Thyroid gland (tissue), 4 donors: ENCODE measurements at regions not wholly inside any gene's neighbourhood (a gene's known extent, or its start where the extent isn't known, plus 50 kb on each side); places are given as distances from the start of the nearest gene placed in this dataset.
"Not testable (repeated sequence)": the region's sequence is repeated elsewhere in the genome, so short reads cannot be mapped to it uniquely, and the experiment has no call there.

Experiments used
- DNase-seq, 2 donors: peaks; one replicate each; pipeline ENCODE4 v3.0.0-alpha.2; 2019
- H3K27ac ChIP-seq, 3 donors: fragments of 200-600 bp; sonication (generic); 1 replicate in 2 of 3; 2 replicates in 1 of 3; pipeline ENCODE4 v1.5.1; 2016 to 2019; ENCODE audit warnings: mild to moderate bottlenecking in 1 of 3, moderate library complexity in 1 of 3
- H3K27me3 ChIP-seq: fragments of 200-600 bp; sonication (generic); one replicate; pipeline ENCODE4 v1.5.1; 2019
- H3K36me3 ChIP-seq, 2 donors: fragments of 200-600 bp; sonication (generic); one replicate each; pipeline ENCODE4 v1.5.1; 2016 to 2019
- H3K4me1 ChIP-seq, 2 donors: fragments of 200-600 bp; sonication (generic); one replicate each; pipeline ENCODE4 v1.5.1; 2017 to 2019
- H3K4me3 ChIP-seq, 3 donors: fragments of 200-600 bp; sonication (generic); replicated peaks in 1 of 3; 1 replicate in 2 of 3; 2 replicates in 1 of 3; pipeline ENCODE4 v1.5.1; 2016; ENCODE audit warnings: mild to moderate bottlenecking in 1 of 3
- H3K9me3 ChIP-seq: fragments of 200-600 bp; sonication (generic); one replicate; pipeline ENCODE4 v1.5.1; 2017
- CTCF ChIP-seq, 6 experiments: fragments of 200-600 bp in 3 of 6; fragments of 450-650 bp in 3 of 6; sonication (generic) in 3 of 6; IDR thresholded peaks; one replicate each; pipeline ENCODE4 v1.5.1; 2016 to 2019; ENCODE audit warnings: antibody characterized with exemption in 6 of 6, mild to moderate bottlenecking in 2 of 6, inconsistent platforms in 1 of 6, moderate library complexity in 1 of 6
- POLR2A ChIP-seq, 2 donors: fragments of 450-650 bp; IDR thresholded peaks; one replicate each; pipeline ENCODE4 v1.6.1; 2017; ENCODE audit warnings: antibody characterized with exemption in 2 of 2, mild to moderate bottlenecking in 2 of 2, moderate library complexity in 1 of 2
- WGBS, 2 donors: methylation state at CpG; one replicate each; pipeline ENCODE4 v1.1.5; 2017; 5-methylcytosine and 5-hydroxymethylcytosine counted together
- intact Hi-C: fragments of 100-400 bp; cut with DNase I; formaldehyde crosslinking; loops from one replicate; pipeline ENCODE4 v1.15.1; 2023

- DNase-seq: no peak
Measured at GRCh38 chr20:30593572-30593971, 663.9 kb upstream of the DEFB115 start.

GRCh38 chr20:30594112-30594511 is 663.4 kb upstream of the DEFB115 start:
- TF ChIP-seq POLR2A (IDR thresholded peaks at IDR 0.05): no peak
- no peak for TF ChIP-seq CTCF (IDR thresholded peaks at IDR 0.05)
- Histone ChIP-seq H3K36me3 (no peaks in the 10 kb centered on the region), H3K9me3 (no peaks in the 10 kb centered on the region), H3K4me1 (no peaks in the 10 kb centered on the region), H3K4me3 (no peak overlapping the region), H3K27ac (no peak overlapping the region), H3K27me3 (no peaks in the 10 kb centered on the region)
- 84 to 88% methylated on average over 18 of the region's 18 CpGs for WGBS, 2 donors
- DNase-seq: no peak
- intact Hi-C loops: no loop called here

More at GRCh38 chr20:30593572-30593971, 663.9 kb upstream of the DEFB115 start:
- H3K9me3 ChIP-seq: no peaks in the 10 kb centered on the region
- intact Hi-C loops: no loop called here
- H3K4me1 ChIP-seq: no peaks in the 10 kb centered on the region
- no peak for TF ChIP-seq POLR2A (IDR thresholded peaks at IDR 0.05)
- H3K4me3 ChIP-seq: no peak overlapping the region
- H3K27me3 ChIP-seq: no peaks in the 10 kb centered on the region
- WGBS, 2 donors: 65 to 80% methylated on average over 22 of the region's 22 CpGs
- H3K36me3 ChIP-seq: no peaks in the 10 kb centered on the region
- no peak overlapping the region for H3K27ac ChIP-seq

- no peak overlapping the region for H3K4me3 ChIP-seq
- H3K4me1 ChIP-seq: no peaks in the 10 kb centered on the region
- H3K27me3 ChIP-seq: no peaks in the 10 kb centered on the region
- 89 to 93% methylated on average over 3 of the region's 3 CpGs for WGBS, 2 donors
- TF ChIP-seq POLR2A (IDR thresholded peaks at IDR 0.05) (no peak), CTCF (IDR thresholded peaks at IDR 0.05) (no peak)
- no peak for DNase-seq
- intact Hi-C loops: no loop called here
- H3K36me3 ChIP-seq: no peaks in the 10 kb centered on the region
- H3K9me3 ChIP-seq: no peaks in the 10 kb centered on the region
- H3K27ac ChIP-seq: no peak overlapping the region
Measured at GRCh38 chr20:30595698-30596097, 661.8 kb upstream of the DEFB115 start.

GRCh38 chr20:30597429-30597828 is 660.0 kb upstream of the DEFB115 start:
- WGBS, 2 donors: 69 to 100% methylated on average over 1 to 2 of the region's 2 CpGs
- H3K27ac ChIP-seq, H3K9me3 ChIP-seq, intact Hi-C loops, H3K4me1 ChIP-seq, H3K4me3 ChIP-seq, H3K27me3 ChIP-seq, DNase-seq, H3K36me3 ChIP-seq: not testable (repeated sequence)

- Histone ChIP-seq H3K36me3 (no peaks in the 10 kb centered on the region), H3K27ac (no peak overlapping the region), H3K4me1 (no peaks in the 10 kb centered on the region), H3K9me3 (no peaks in the 10 kb centered on the region), H3K27me3 (no peaks in the 10 kb centered on the region), H3K4me3 (no peak overlapping the region)
- no peak for DNase-seq
- no peak for TF ChIP-seq POLR2A (IDR thresholded peaks at IDR 0.05)
- TF ChIP-seq CTCF (IDR thresholded peaks at IDR 0.05): no peak
- 71 to 75% methylated on average over 2 to 3 of the region's 5 CpGs for WGBS, 2 donors
- intact Hi-C loops: no loop called here
Measured at GRCh38 chr20:30598460-30599230, 658.8 kb upstream of the DEFB115 start.

- TF ChIP-seq POLR2A (IDR thresholded peaks at IDR 0.05): no peak
- TF ChIP-seq CTCF (IDR thresholded peaks at IDR 0.05): no peak
- no peaks in the 10 kb centered on the region for H3K4me1 ChIP-seq
- 80 to 83% methylated on average over 2 of the region's 2 CpGs for WGBS, 2 donors
Measured at GRCh38 chr20:30599990-30600389, 657.5 kb upstream of the DEFB115 start.

More at GRCh38 chr20:30599990-30600389, 657.5 kb upstream of the DEFB115 start:
- no peaks in the 10 kb centered on the region for H3K9me3 ChIP-seq
- H3K27me3 ChIP-seq: no peaks in the 10 kb centered on the region
- H3K4me3 ChIP-seq: no peak overlapping the region
- no peak overlapping the region for H3K27ac ChIP-seq
- no peaks in the 10 kb centered on the region for H3K36me3 ChIP-seq
- intact Hi-C loops: no loop called here
- DNase-seq: no peak
